Suppressor macrophage (primary cell): ENCODE measurements at regions not wholly inside any gene's neighbourhood (a gene's known extent, or its start where the extent isn't known, plus 50 kb on each side); places are given as distances from the start of the nearest gene placed in this dataset.

Experiments used
- DNase-seq, 4 experiments: peaks; one replicate each; pipeline ENCODE4 v3.0.0-alpha.2; 2020 to 2022

GRCh38 chr1:79638382-79638781 is 631.9 kb upstream of the ADGRL4 start:
- no peak for DNase-seq

- DNase-seq, result no peak
Observed at GRCh38 chr1:79633456-79633855, 626.9 kb upstream of the ADGRL4 start.

- DNase-seq, result no peak
Observed at GRCh38 chr1:79629414-79629813, 622.9 kb upstream of the ADGRL4 start.

GRCh38 chr1:79617777-79618176 is 611.2 kb upstream of the ADGRL4 start:
- no peak for DNase-seq

- DNase-seq, result no peak
Observed at GRCh38 chr1:79614762-79615161, 608.2 kb upstream of the ADGRL4 start.

- no peak for DNase-seq
Observed at GRCh38 chr1:79614106-79614505, 607.6 kb upstream of the ADGRL4 start.

GRCh38 chr1:79613046-79613445 is 606.5 kb upstream of the ADGRL4 start:
- DNase-seq, result no peak

- DNase-seq, result no peak
Observed at GRCh38 chr1:79604490-79605198, 598.1 kb upstream of the ADGRL4 start.

GRCh38 chr1:79603843-79604242 is 597.3 kb upstream of the ADGRL4 start:
- no peak for DNase-seq

- DNase-seq, result no peak
Observed at GRCh38 chr1:79599257-79599656, 592.7 kb upstream of the ADGRL4 start.

- DNase-seq, result no peak
Observed at GRCh38 chr1:79595931-79596330, 589.4 kb upstream of the ADGRL4 start.

- DNase-seq, result no peak
Observed at GRCh38 chr1:79594121-79594698, 587.7 kb upstream of the ADGRL4 start.

- no peak for DNase-seq
Observed at GRCh38 chr1:79592707-79593106, 586.2 kb upstream of the ADGRL4 start.

- DNase-seq, result no peak
Observed at GRCh38 chr1:79588719-79589118, 582.2 kb upstream of the ADGRL4 start.

- no peak for DNase-seq
Observed at GRCh38 chr1:79587229-79587628, 580.7 kb upstream of the ADGRL4 start.

- DNase-seq, result no peak
Observed at GRCh38 chr1:79585801-79586200, 579.3 kb upstream of the ADGRL4 start.

GRCh38 chr1:79575424-79575823 is 568.9 kb upstream of the ADGRL4 start:
- DNase-seq, result no peak

- no peak for DNase-seq
Observed at GRCh38 chr1:79568411-79568810, 561.9 kb upstream of the ADGRL4 start.

GRCh38 chr1:79561521-79561978 is 555.0 kb upstream of the ADGRL4 start:
- no peak for DNase-seq

- DNase-seq, result no peak
Observed at GRCh38 chr1:79556189-79556588, 549.7 kb upstream of the ADGRL4 start.

GRCh38 chr1:79554688-79555087 is 548.2 kb upstream of the ADGRL4 start:
- DNase-seq, result no peak

GRCh38 chr1:79551321-79551720 is 544.8 kb upstream of the ADGRL4 start:
- no peak for DNase-seq

GRCh38 chr1:79550402-79550801 is 543.9 kb upstream of the ADGRL4 start:
- no peak for DNase-seq

- DNase-seq, result no peak
Observed at GRCh38 chr1:79549201-79549600, 542.7 kb upstream of the ADGRL4 start.

GRCh38 chr1:79547514-79547913 is 541.0 kb upstream of the ADGRL4 start:
- no peak for DNase-seq
